Upper lobe of right lung (tissue), 1 donor: ENCODE measurements at regions not wholly inside any gene's neighbourhood (a gene's known extent, or its start where the extent isn't known, plus 50 kb on each side); places are given as distances from the start of the nearest gene placed in this dataset.

Experiments
- ATAC-seq: fragments of 200-7000 bp; cut with Tn5 transposase; one replicate; pipeline ENCODE4 v1.9.1; 2020; ENCODE audit warnings: mild to moderate bottlenecking, moderate library complexity
- DNase-seq: peaks from one replicate; pipeline ENCODE4 v3.0.0-alpha.2; 2020
- H3K27ac ChIP-seq: fragments of 200-600 bp; one replicate; pipeline ENCODE4 v1.8.0; 2022
- H3K27me3 ChIP-seq: fragments of 200-600 bp; one replicate; pipeline ENCODE4 v1.8.0; 2022; ENCODE audit warnings: mild to moderate bottlenecking
- H3K36me3 ChIP-seq: fragments of 200-600 bp; one replicate; pipeline ENCODE4 v1.8.0; 2022
- H3K4me1 ChIP-seq: fragments of 200-600 bp; one replicate; pipeline ENCODE4 v1.8.0; 2022
- H3K4me3 ChIP-seq: fragments of 200-600 bp; one replicate; pipeline ENCODE4 v1.8.0; 2022; ENCODE audit warnings: mild to moderate bottlenecking
- H3K9me3 ChIP-seq: fragments of 200-600 bp; one replicate; pipeline ENCODE4 v1.8.0; 2022
- CTCF ChIP-seq: fragments of 200-600 bp; IDR thresholded peaks from one replicate; pipeline ENCODE4 v1.8.0; 2022; ENCODE audit warnings: antibody characterized with exemption
- intact Hi-C: fragments of 100-400 bp; cut with DNase I; formaldehyde crosslinking; loops from one replicate; pipeline ENCODE4 v1.11.0; 2022
- donor health status: DM: no; HTN: yes; CAD: no; lungs with severe emphysema.

GRCh38 chr9:80378669-80379293 lies 807.0 kb downstream of the TLE4 start:
- Histone ChIP-seq H3K4me1 (peaks cover 4% of the 10 kb centered on the region), H3K4me3 (no peak overlapping the region), H3K9me3 (no peaks in the 10 kb centered on the region), H3K36me3 (no peaks in the 10 kb centered on the region), H3K27me3 (no peaks in the 10 kb centered on the region), H3K27ac (no peak overlapping the region)
- DNase-seq = no peak
- no peak for ATAC-seq
- intact Hi-C loops = no loop called here
- no peak for TF ChIP-seq CTCF

DNA sequence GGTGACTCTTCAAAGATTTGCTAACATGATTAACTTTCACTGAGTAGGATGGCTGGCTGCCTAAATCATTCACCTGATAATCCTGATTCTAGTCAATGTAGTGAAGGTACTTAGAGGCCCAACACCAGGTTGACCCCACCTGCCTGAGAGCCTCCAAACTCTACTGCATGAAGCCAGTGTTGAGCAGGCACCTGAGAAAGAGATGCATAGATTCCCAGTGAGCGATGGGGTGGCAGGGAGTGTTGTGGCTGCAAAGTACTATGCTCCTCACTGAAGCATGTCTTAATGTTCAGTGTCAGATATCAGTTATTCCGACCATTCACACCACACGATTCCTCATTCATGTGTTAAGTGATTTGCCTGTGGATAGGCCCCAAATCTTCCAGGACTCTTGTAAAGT lies 804.4 kb downstream of the TLE4 start:
- Histone ChIP-seq H3K4me3 (no peak overlapping the region), H3K27me3 (no peaks in the 10 kb centered on the region), H3K9me3 (no peaks in the 10 kb centered on the region), H3K36me3 (no peaks in the 10 kb centered on the region), H3K27ac (no peak overlapping the region), H3K4me1 (peaks cover 4% of the 10 kb centered on the region)
- DNase-seq = no peak
- no peak for TF ChIP-seq CTCF
- intact Hi-C loops = no loop called here
- ATAC-seq = no peak

DNA sequence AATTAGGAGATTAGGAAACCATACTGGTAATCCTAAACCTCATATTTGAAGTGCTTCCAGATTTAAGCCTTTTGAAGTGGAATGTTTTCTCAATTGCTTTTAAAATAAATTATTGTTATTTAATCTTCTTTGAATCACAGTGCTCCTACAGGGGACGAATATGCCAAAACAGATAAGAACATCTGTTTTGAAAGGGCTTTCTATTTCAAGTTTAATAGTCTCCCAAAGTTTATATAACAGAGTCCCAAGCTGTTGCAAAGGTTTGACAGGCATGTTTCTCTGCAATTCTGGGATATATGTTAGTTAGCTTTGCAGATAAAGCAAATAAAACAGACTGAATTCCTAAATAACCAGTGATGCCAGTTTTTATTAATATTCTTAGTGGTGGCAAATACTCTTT lies 803.7 kb downstream of the TLE4 start:
- Histone ChIP-seq H3K27ac (no peak overlapping the region), H3K4me1 (peaks cover 4% of the 10 kb centered on the region), H3K9me3 (no peaks in the 10 kb centered on the region), H3K36me3 (no peaks in the 10 kb centered on the region), H3K27me3 (no peaks in the 10 kb centered on the region), H3K4me3 (no peak overlapping the region)
- ATAC-seq (no peak), DNase-seq (no peak)
- TF ChIP-seq CTCF = no peak
- intact Hi-C loops = no loop called here

GRCh38 chr9:80369641-80370040 lies 797.9 kb downstream of the TLE4 start:
- Histone ChIP-seq H3K9me3 (no peaks in the 10 kb centered on the region), H3K4me3 (no peak overlapping the region), H3K27ac (no peak overlapping the region), H3K27me3 (no peaks in the 10 kb centered on the region), H3K36me3 (no peaks in the 10 kb centered on the region), H3K4me1 (no peaks in the 10 kb centered on the region)
- no peak for TF ChIP-seq CTCF
- ATAC-seq = no peak
- DNase-seq = no peak
- intact Hi-C loops = no loop called here

GRCh38 chr9:80366626-80367025 lies 794.9 kb downstream of the TLE4 start:
- TF ChIP-seq CTCF = no peak
- ATAC-seq (no peak), DNase-seq (no peak)
- Histone ChIP-seq H3K27me3 (no peaks in the 10 kb centered on the region), H3K4me1 (no peaks in the 10 kb centered on the region), H3K27ac (no peak overlapping the region), H3K4me3 (no peak overlapping the region), H3K36me3 (no peaks in the 10 kb centered on the region), H3K9me3 (no peaks in the 10 kb centered on the region)
- intact Hi-C loops = no loop called here
